ENCODE measurements at regions not wholly inside any gene's neighbourhood (a gene's known extent, or its start where the extent isn't known, plus 50 kb on each side); places are given as distances from the start of the nearest gene placed in this dataset.

DNA sequence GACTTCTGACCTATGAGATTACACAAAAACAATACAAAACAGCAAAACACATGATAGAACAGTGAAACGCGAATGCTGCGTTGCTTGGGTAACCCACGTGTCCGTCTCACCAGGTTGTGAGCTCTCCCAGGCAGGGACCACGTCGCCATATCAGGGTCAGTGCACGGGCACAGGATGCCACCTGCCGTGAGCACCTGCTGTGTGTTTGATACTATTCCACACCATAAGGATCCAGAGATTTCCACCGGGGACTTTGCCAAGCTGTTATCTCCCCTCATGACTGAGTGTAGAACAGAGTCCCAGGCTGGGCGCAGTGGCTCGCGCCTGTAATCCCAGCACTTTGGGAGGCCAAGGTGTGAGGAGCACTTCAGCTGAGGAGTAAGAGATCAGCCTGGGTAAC, 288.0 kb downstream of the BMP7 start:
- H3K4me3 ChIP-seq (ENCODE audit: low read depth, low read length) = no peak overlapping the region
- ATAC-seq (ENCODE audit: low read depth in 2 of 2) (no peak), DNase-seq (no peak)
- H3K9me3 ChIP-seq (ENCODE audit: control insufficient read depth in 2 of 2, low read length in 2 of 2) = no peaks in the 10 kb centered on the region
- H3K9me3 Mint-ChIP-seq = peaks cover 0 to 2% (median 0%) of the 10 kb centered on the region in 7 donors
- no peaks in the 10 kb centered on the region for H3K4me1 ChIP-seq (ENCODE audit: control insufficient read depth, insufficient read depth, low read length, poor library complexity, severe bottlenecking)
- H3K36me3 Mint-ChIP-seq = no peaks in the 10 kb centered on the region
- no peak overlapping the region for H3K27ac Mint-ChIP-seq
- no peak overlapping the region for H3K4me3 Mint-ChIP-seq
- H3K27ac ChIP-seq (ENCODE audit: insufficient read depth, low read length, poor library complexity, severe bottlenecking) = no peak overlapping the region
- peaks cover 5% of the 10 kb centered on the region for H3K27me3 ChIP-seq (ENCODE audit: control insufficient read depth, insufficient read depth, low read length)
- H3K4me1 Mint-ChIP-seq = no peaks in the 10 kb centered on the region
- H3K27me3 Mint-ChIP-seq = peaks cover 50% of the 10 kb centered on the region
- no peaks in the 10 kb centered on the region for H3K36me3 ChIP-seq (ENCODE audit: control insufficient read depth, insufficient read depth, low read length)

DNA sequence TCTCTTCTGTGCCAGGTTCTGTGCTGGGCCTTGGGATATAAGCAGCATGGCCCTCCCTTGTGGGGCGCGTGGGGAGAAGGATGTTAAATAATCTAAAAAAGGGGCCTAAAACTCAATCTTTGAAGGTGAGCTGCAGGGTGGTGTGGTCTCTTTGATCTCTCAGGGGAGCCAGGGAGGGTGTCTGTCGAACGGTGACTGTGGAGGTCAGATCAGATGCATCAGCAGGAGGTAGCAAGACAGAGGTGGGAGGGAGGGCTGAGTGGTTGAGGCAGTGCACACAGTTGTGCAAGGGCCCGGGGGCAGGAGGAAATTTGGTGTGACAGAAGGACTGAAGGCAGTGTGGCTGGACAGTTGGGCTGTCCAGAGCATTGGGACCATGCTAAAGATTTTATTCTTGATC, 287.3 kb downstream of the BMP7 start:
- no peaks in the 10 kb centered on the region for H3K9me3 ChIP-seq (ENCODE audit: control insufficient read depth in 2 of 2, low read length in 2 of 2)
- Mint-ChIP-seq H3K4me3 (no peak overlapping the region), H3K4me1 (no peaks in the 10 kb centered on the region), H3K27ac (no peak overlapping the region), H3K36me3 (no peaks in the 10 kb centered on the region), H3K9me3 (peaks cover 0 to 2% (median 0%) of the 10 kb centered on the region in 7 donors), H3K27me3 (peaks cover 44% of the 10 kb centered on the region)
- H3K36me3 ChIP-seq (ENCODE audit: control insufficient read depth, insufficient read depth, low read length) = no peaks in the 10 kb centered on the region
- peaks cover 5% of the 10 kb centered on the region for H3K27me3 ChIP-seq (ENCODE audit: control insufficient read depth, insufficient read depth, low read length)
- H3K27ac ChIP-seq (ENCODE audit: insufficient read depth, low read length, poor library complexity, severe bottlenecking) = no peak overlapping the region
- no peak overlapping the region for H3K4me3 ChIP-seq (ENCODE audit: low read depth, low read length)
- H3K4me1 ChIP-seq (ENCODE audit: control insufficient read depth, insufficient read depth, low read length, poor library complexity, severe bottlenecking) = no peaks in the 10 kb centered on the region
- DNase-seq (no peak), ATAC-seq (ENCODE audit: low read depth in 2 of 2) (no peak)

- DNase-seq (no peak), ATAC-seq (ENCODE audit: low read depth in 2 of 2) (no peak)
- H3K9me3 ChIP-seq (ENCODE audit: control insufficient read depth in 2 of 2, low read length in 2 of 2) = peaks cover 0 to 3% of the 10 kb centered on the region in 2 experiments
- H3K27me3 ChIP-seq (ENCODE audit: control insufficient read depth, insufficient read depth, low read length) = peaks cover 2% of the 10 kb centered on the region
- Mint-ChIP-seq H3K36me3 (no peaks in the 10 kb centered on the region), H3K4me3 (no peak overlapping the region), H3K27ac (no peak overlapping the region), H3K4me1 (no peaks in the 10 kb centered on the region), H3K27me3 (peaks cover 26% of the 10 kb centered on the region), H3K9me3 (peaks cover 0 to 2% (median 0%) of the 10 kb centered on the region in 7 donors)
- no peak overlapping the region for H3K27ac ChIP-seq (ENCODE audit: insufficient read depth, low read length, poor library complexity, severe bottlenecking)
- no peak overlapping the region for H3K4me3 ChIP-seq (ENCODE audit: low read depth, low read length)
- H3K4me1 ChIP-seq (ENCODE audit: control insufficient read depth, insufficient read depth, low read length, poor library complexity, severe bottlenecking) = no peaks in the 10 kb centered on the region
- no peaks in the 10 kb centered on the region for H3K36me3 ChIP-seq (ENCODE audit: control insufficient read depth, insufficient read depth, low read length)
Measured at GRCh38 chr20:56981301-56981700, 285.1 kb downstream of the BMP7 start.

DNA sequence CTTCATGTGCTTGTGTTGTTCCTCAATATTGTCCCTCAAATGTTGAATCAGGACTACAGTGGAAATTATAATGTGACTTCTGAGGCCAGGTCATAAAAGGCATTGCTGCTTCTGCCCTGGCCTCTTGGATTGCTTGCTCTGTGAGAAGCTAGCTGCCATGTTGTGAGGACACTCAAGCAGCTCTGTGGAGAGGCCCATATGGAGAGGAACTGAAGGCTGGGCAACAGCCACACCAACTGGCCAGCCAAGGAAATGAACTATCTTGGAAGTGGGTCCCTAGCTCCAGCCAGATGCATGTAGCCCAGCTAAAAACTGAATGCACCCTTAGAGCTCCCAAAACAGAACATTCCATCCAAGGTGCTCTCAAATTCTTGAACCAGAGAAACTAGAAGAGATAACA, 282.6 kb downstream of the BMP7 start:
- H3K9me3 ChIP-seq (ENCODE audit: control insufficient read depth in 2 of 2, low read length in 2 of 2) = peaks cover 0 to 3% of the 10 kb centered on the region in 2 experiments
- Mint-ChIP-seq H3K36me3 (no peaks in the 10 kb centered on the region), H3K9me3 (peaks cover 0 to 6% (median 2%) of the 10 kb centered on the region in 7 donors), H3K27ac (no peak overlapping the region), H3K4me1 (no peaks in the 10 kb centered on the region), H3K27me3 (peaks cover 14% of the 10 kb centered on the region), H3K4me3 (no peak overlapping the region)
- no peaks in the 10 kb centered on the region for H3K4me1 ChIP-seq (ENCODE audit: control insufficient read depth, insufficient read depth, low read length, poor library complexity, severe bottlenecking)
- DNase-seq = no peak
- H3K36me3 ChIP-seq (ENCODE audit: control insufficient read depth, insufficient read depth, low read length) = no peaks in the 10 kb centered on the region
- H3K27ac ChIP-seq (ENCODE audit: insufficient read depth, low read length, poor library complexity, severe bottlenecking) = no peak overlapping the region
- H3K4me3 ChIP-seq (ENCODE audit: low read depth, low read length) = no peak overlapping the region
- no peak for ATAC-seq (ENCODE audit: low read depth in 2 of 2)
- peaks cover 2% of the 10 kb centered on the region for H3K27me3 ChIP-seq (ENCODE audit: control insufficient read depth, insufficient read depth, low read length)

GRCh38 chr20:56985066-56985685, 281.3 kb downstream of the BMP7 start:
- ATAC-seq (ENCODE audit: low read depth in 2 of 2) (no peak), DNase-seq (no peak)
- Mint-ChIP-seq H3K4me3 (no peak overlapping the region), H3K36me3 (no peaks in the 10 kb centered on the region), H3K27me3 (peaks cover 5% of the 10 kb centered on the region), H3K27ac (no peak overlapping the region), H3K9me3 (peaks cover 0 to 6% (median under 1%) of the 10 kb centered on the region in 7 donors), H3K4me1 (no peaks in the 10 kb centered on the region)
- Histone ChIP-seq H3K4me1 (ENCODE audit: control insufficient read depth, insufficient read depth, low read length, poor library complexity, severe bottlenecking) (no peaks in the 10 kb centered on the region), H3K4me3 (ENCODE audit: low read depth, low read length) (no peak overlapping the region), H3K27ac (ENCODE audit: insufficient read depth, low read length, poor library complexity, severe bottlenecking) (no peak overlapping the region), H3K27me3 (ENCODE audit: control insufficient read depth, insufficient read depth, low read length) (peaks cover 2% of the 10 kb centered on the region), H3K36me3 (ENCODE audit: control insufficient read depth, insufficient read depth, low read length) (no peaks in the 10 kb centered on the region), H3K9me3 (ENCODE audit: control insufficient read depth in 2 of 2, low read length in 2 of 2) (peaks cover 0 to 3% of the 10 kb centered on the region in 2 experiments)

GRCh38 chr20:56986476-56986875, 280.0 kb downstream of the BMP7 start:
- H3K4me1 ChIP-seq (ENCODE audit: control insufficient read depth, insufficient read depth, low read length, poor library complexity, severe bottlenecking) = no peaks in the 10 kb centered on the region
- Mint-ChIP-seq H3K27ac (no peak overlapping the region), H3K4me3 (no peak overlapping the region), H3K27me3 (peaks cover 5% of the 10 kb centered on the region), H3K36me3 (no peaks in the 10 kb centered on the region), H3K9me3 (peaks cover 0 to 6% (median 2%) of the 10 kb centered on the region in 7 donors), H3K4me1 (no peaks in the 10 kb centered on the region)
- DNase-seq (no peak), ATAC-seq (ENCODE audit: low read depth in 2 of 2) (no peak)
- peaks cover 0 to 3% of the 10 kb centered on the region in 2 experiments for H3K9me3 ChIP-seq (ENCODE audit: control insufficient read depth in 2 of 2, low read length in 2 of 2)
- H3K27ac ChIP-seq (ENCODE audit: insufficient read depth, low read length, poor library complexity, severe bottlenecking) = no peak overlapping the region
- peaks cover 2% of the 10 kb centered on the region for H3K27me3 ChIP-seq (ENCODE audit: control insufficient read depth, insufficient read depth, low read length)
- no peak overlapping the region for H3K4me3 ChIP-seq (ENCODE audit: low read depth, low read length)
- no peaks in the 10 kb centered on the region for H3K36me3 ChIP-seq (ENCODE audit: control insufficient read depth, insufficient read depth, low read length)

DNA sequence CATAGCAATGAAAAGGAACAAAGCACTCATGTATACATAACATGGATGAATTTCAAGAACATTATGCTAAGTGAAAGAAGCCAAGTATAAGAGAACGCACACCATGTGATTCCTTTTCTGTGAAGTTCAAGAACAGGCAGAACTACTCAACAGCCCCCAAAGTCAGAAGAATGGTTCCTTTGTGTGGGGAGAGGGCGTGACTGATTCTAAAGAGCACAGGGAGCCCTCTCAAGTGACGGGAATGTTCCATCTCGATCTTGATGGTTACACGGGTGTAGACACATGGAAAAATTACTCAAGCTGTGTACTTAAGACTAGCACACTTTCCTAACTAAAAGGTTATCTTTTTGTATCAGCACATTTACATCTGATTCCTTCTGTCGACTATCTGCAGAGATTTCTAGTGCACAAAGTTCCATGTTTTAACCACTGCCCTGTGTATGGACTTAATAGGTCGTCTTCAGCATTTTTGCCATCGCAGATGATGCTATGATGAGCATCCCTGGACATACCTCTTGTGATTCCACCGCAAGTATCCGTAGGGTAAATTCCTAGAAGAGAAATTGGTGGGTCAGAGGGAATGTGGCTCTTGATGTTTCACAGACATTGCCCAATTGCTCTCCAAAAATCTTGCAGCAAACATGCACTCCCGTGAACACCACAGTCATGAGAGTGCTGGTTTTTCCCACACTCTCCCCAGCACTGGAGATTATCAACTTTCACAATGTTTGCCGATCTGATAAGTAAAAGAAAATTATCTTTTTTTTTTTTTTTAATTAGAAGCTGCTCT, 279.3 kb downstream of the BMP7 start:
- H3K9me3 ChIP-seq (ENCODE audit: control insufficient read depth in 2 of 2, low read length in 2 of 2) = peaks cover 0 to 3% of the 10 kb centered on the region in 2 experiments
- no peak overlapping the region for H3K27ac ChIP-seq (ENCODE audit: insufficient read depth, low read length, poor library complexity, severe bottlenecking)
- H3K9me3 Mint-ChIP-seq = peaks cover 0 to 6% (median 2%) of the 10 kb centered on the region in 7 donors
- H3K4me3 Mint-ChIP-seq = no peak overlapping the region
- no peaks in the 10 kb centered on the region for H3K36me3 Mint-ChIP-seq
- no peak overlapping the region for H3K4me3 ChIP-seq (ENCODE audit: low read depth, low read length)
- H3K36me3 ChIP-seq (ENCODE audit: control insufficient read depth, insufficient read depth, low read length) = no peaks in the 10 kb centered on the region
- ATAC-seq (ENCODE audit: low read depth in 2 of 2) = no peak
- H3K4me1 ChIP-seq (ENCODE audit: control insufficient read depth, insufficient read depth, low read length, poor library complexity, severe bottlenecking) = no peaks in the 10 kb centered on the region
- no peak for DNase-seq
- peaks cover 7% of the 10 kb centered on the region for H3K27me3 Mint-ChIP-seq
- H3K4me1 Mint-ChIP-seq = no peaks in the 10 kb centered on the region
- no peak overlapping the region for H3K27ac Mint-ChIP-seq
- H3K27me3 ChIP-seq (ENCODE audit: control insufficient read depth, insufficient read depth, low read length) = peaks cover 2% of the 10 kb centered on the region

GRCh38 chr20:56987986-56988385, 278.5 kb downstream of the BMP7 start:
- Mint-ChIP-seq H3K36me3 (no peaks in the 10 kb centered on the region), H3K4me1 (no peaks in the 10 kb centered on the region), H3K9me3 (peaks cover 0 to 6% (median 2%) of the 10 kb centered on the region in 7 donors), H3K27me3 (peaks cover 7% of the 10 kb centered on the region), H3K4me3 (no peak overlapping the region), H3K27ac (no peak overlapping the region)
- no peak overlapping the region for H3K4me3 ChIP-seq (ENCODE audit: low read depth, low read length)
- H3K4me1 ChIP-seq (ENCODE audit: control insufficient read depth, insufficient read depth, low read length, poor library complexity, severe bottlenecking) = no peaks in the 10 kb centered on the region
- no peak overlapping the region for H3K27ac ChIP-seq (ENCODE audit: insufficient read depth, low read length, poor library complexity, severe bottlenecking)
- H3K27me3 ChIP-seq (ENCODE audit: control insufficient read depth, insufficient read depth, low read length) = peaks cover 2% of the 10 kb centered on the region
- no peak for ATAC-seq (ENCODE audit: low read depth in 2 of 2)
- H3K9me3 ChIP-seq (ENCODE audit: control insufficient read depth in 2 of 2, low read length in 2 of 2) = peaks cover 0 to 3% of the 10 kb centered on the region in 2 experiments
- H3K36me3 ChIP-seq (ENCODE audit: control insufficient read depth, insufficient read depth, low read length) = no peaks in the 10 kb centered on the region
- no peak for DNase-seq
